Cerebellar cortex (tissue), 1 donor: ENCODE measurements at regions not wholly inside any gene's neighbourhood (a gene's known extent, or its start where the extent isn't known, plus 50 kb on each side); places are given as distances from the start of the nearest gene placed in this dataset.

Experiments used
- DNase-seq: peaks from one replicate; pipeline ENCODE4 v3.0.0-alpha.2; 2015; ENCODE audit warnings: low spot score

DNA sequence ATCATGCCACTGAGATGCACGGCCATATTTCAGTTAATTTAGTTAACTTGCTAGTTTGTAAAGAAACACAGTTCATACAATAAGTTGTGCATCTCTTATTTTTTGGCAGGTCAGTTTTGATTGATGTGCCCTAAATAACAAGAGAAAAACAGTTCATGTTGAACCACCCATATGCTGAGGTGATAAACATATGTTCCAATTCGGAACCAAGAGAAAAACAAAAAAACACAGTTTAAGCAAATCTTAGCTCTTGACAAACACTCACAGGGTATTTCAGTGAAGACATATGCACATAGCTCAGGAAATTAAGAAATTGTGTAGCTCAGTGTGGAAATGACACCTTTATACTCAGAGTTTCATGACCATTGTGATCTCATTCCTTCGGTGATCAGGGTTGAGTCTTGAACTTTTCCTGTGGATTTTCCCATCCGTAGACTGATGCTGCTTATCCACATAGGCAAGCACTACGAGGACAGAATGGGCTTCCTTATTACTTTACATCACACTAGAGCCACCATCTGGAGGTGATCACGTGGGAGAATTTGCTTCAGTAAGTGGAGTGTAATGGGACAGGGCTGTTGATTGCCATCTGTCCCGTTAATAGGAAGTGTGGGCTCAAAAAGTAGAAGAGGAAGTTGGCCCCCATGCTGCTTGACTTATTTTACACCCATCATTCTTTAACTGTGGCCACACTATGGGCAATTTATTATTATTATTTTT is 773.0 kb downstream of the MTRR start:
- peak; percentile 80 for DNase-seq

DNA sequence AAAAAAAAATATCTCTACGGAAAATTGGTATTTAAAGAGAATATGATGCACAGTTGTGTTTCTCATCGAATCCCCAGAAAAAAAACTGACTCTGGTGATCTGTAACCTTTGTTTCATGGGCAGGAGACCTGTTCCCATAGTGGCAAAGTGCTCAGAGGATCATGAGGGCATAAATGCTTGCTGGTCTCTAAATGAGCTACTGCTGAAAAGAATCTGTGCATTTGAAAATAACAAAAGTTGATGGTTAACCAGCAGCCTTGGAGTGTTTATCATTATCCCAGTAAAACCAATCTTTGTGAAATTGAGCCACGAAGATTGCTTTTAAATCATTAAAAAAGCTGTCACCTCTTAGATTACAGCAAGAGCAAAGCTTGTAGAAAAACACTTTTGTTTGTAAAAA is 775.4 kb downstream of the MTRR start:
- no peak for DNase-seq

DNA sequence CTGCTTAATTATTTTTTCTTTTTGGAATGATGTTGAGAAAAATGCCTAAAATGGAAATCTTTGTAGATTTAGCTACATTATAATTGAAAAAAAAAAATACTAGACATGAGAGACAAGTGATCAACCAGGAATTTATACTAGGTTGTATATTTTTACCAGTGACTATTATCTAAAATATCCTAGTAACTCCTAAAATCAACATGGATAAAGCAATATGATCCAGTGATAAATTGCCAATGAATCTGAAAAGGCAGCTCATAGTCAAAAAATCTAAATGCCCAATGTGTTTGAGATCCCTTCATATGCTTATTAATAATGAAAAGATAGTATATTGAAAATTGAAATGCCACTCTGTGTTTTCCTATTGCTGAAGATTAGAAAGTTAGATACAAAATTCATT is 778.2 kb downstream of the MTRR start:
- no peak for DNase-seq

DNA sequence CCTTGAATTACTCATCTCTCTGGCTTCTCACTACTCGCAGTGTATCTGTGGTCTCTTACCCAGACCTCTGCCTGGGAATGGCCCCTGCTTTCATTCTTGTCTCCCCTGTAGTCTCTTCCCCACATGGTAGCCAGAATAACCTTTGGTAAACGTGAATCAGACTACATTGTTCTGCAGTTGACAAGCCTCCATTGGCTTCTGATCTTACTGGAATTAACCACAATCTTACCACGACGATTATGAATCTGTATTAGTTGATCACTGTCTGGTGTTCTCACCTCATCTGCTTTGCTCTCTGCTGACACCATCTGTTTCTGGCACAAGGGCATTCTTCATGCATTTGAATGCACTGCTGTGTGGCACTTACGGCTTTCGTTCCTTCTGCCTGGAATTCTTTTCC is 781.2 kb downstream of the MTRR start:
- DNase-seq = peak; percentile 54

DNA sequence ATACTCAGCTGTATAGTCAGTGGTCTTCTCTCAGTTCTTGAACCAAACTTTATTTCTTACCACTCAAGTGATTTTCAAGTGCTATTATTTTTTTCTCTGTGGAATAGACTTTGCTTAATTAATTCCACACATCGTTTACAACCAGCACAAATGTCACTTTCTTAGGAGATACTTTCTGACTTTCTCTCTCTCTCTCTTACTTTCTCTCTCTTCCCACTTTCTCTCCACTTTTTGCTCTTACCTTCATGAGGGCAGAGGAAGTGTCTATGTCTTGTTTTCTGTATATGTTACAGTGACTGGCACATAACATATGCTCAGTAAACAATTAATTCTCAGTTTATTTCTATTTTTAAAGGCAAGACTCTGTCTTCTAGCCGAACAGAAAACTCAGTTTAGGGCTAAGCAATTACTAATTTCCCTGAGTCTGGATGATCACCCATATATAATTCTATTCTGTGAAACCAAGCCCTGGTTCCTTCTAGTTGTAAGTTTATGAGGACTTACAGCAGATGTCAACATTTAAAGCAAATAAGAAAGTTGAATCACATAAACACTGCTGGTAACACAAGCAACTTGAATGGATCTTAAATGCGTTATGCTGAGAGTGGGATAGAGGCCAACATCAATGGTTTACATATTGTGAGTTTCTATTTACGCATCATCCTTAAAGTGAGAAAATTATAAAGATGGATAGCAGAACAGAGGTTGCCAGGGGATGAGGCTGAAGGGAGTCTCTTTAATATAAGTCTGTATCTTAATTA is 791.4 kb downstream of the MTRR start:
- no peak for DNase-seq

DNA sequence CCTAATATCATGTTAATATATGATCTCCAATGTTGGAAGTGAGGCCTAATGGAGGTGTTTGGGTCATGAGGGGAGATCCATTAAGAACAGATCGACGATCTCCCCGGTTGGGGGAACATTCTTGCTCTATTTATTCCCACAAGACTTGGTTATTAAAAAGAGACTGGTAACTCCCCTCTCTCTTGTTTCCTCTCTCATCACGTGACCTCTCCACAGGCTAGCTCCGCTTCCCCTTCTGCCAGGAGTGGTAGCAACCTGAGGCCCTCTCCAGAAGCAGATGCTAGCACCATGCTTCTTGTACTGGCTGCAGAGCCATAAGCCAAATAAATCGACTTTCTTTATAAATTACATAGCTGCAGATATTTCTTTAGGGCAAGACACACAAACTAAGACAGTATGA is 794.4 kb downstream of the MTRR start:
- DNase-seq = no peak

DNA sequence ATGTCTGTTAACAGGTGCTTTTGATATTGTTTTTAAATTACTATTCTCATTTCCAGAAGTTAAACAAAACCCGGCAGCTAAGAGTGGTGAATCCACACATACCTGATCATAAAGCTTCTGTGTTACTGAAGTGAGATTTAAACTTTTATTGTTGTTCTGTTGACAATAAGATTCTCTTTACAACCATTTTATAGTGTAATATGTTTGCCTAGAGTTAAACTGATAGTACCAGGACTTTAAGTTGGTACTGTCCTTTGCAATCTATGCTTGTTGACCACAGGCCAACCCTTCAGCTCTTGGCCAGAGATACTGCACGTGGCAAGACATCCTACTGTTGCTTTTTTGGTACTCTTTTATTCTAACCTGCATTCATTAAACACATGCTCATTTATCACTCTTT is 806.2 kb downstream of the MTRR start:
- no peak for DNase-seq

DNA sequence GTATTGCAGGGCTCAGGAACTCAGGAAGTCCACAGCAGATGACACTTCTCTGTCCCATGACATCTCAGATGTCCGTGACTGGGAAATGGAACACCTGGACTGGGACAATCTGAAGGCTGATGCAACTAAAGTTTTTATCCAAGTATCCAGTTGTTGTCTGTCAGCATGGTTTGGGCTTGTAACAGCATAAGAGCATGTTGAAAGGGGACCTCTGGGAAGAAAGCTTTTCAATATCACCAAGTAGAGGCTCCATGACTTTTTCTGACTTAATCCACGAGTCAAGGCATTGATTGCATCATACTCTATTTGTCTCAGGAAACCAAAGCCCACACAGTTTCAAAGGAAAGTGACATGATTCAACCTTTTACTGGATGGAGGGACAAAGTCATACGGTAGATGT is 807.7 kb downstream of the MTRR start:
- no peak for DNase-seq

DNA sequence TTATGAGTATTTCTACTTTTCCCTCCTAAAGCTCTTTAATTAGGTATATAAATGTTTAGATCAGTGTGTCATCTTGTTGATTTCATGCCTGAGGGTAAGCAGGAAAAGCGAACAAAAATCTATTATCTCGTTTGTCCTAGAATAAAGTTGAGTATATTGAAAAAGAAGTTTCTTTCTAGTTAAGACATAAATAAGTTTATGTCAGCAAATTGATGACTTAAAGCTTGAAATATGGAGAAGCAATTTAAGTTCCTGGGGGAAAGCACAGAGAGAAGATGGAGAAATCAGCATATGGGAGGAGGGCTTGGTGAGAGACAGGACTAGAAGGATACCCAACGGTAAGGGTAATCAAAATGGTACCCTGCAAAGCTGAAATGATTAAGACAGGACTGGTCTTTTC is 813.4 kb downstream of the MTRR start:
- no peak for DNase-seq

DNA sequence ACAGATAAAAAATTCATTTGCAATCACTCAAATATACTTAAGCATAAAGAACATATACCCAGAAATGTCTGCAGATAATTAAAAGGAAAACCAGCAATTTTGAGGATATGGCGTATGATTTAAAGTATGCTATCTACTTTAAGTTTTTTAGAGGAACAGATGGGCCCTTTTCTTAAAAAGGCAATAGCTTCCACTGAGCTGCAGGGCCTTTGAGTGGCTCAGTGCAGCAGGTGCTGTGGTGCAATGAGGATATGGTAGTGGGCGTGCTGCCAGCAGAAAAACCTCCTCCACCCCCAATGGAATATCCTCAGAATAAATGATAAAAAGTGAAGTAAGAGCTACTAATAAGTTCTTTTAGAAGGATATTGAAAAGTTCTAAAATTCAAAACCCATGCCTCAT is 814.5 kb downstream of the MTRR start:
- no peak for DNase-seq

DNA sequence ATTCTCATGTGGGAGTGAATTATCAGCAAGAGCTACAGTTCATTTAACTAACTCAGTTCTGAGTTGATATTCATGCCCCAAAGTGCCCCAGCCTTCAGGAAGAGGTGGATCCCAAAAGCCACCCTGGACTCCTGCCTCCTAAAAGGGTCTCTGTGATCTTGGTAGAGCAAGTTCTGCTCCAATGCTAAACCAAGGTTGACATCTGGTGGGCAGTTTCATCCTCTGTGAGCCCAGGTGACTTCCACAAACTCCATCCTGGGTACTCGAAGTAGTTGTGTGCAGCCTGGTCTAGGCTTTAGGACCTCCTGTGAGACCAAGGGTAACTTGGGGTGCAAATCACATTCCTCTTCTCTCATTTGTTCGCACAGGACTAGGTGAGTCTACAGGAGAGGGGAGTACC is 816.8 kb downstream of the MTRR start:
- peak; percentile 10 for DNase-seq

DNA sequence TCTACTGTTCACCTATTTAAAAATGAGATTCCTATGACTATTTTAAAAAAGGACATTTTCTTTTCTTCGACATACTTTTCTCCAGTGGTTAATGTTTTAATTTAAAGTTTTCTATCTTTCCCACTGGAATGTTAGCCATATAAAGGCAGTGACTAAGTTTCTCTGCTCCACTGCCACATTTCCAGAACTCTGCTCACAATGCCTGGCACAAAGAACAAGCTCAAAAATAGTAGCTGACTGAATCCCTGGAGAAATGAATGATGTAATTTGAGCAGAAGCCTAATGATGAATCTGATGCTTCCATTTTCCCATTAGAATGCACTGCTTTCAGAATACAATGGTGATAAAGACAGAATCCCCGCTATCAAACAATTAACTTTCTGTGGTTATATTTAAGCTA is 817.8 kb downstream of the MTRR start:
- peak; percentile 27 for DNase-seq

DNA sequence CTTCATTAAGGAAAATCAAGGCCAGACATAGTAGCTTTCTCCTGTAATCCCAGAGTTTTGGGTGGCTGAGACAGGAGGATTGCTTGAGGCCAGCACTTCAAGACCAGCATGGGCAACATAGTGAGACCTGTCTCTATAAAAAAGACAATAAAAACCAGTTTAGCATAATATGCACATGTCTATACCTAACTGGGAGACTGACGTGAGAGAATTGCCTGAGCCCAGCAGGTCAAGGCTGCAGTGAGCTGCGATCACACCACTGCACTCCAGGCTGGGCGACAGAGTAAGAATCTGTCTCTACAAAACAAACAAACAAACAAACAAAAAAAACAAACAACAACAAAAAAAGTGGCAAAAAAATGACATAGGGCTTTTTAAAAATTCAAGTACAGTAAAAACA is 820.8 kb downstream of the MTRR start:
- no peak for DNase-seq

DNA sequence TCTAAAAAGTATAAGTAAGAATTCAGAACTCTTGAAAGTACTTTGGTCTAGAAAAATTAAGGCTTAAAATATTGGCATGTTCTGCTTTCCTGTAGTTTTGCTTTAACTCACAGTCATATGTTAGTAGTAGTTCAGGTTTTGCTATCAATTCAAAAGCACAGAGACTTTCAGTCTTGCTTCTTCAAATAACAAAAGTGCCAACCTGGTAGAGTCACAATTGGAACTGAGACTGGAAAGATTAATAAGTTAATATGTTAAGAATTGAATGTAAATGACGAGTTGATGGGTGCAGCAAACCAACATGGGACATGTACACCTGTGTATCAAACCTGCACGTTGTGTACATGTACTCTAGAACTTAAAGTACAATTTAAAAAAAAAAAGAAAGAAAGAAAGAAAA is 822.3 kb downstream of the MTRR start:
- no peak for DNase-seq

DNA sequence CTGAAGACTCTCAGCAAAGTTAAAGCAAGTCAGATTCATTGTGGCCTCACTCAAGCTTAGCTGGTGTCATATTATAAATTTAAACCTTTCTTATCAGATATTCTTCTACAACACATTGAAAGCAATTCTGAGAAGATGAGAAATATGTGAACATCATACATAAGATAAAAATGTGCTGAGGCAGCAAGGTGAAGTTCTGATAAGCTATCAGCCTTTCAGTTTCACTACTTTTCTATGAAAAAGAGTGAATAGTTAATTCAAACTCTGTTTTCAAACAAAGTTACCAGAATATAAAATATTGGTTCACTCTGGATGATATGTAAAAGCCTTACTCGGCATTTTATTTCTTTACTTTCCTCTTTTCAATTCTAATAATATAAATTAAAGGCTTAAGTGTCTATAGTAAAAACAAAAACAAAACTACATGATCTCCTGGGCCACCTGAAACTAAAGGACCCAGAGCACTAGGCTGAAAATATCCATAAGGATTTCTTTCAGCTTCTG is 824.4 kb downstream of the MTRR start:
- no peak for DNase-seq

DNA sequence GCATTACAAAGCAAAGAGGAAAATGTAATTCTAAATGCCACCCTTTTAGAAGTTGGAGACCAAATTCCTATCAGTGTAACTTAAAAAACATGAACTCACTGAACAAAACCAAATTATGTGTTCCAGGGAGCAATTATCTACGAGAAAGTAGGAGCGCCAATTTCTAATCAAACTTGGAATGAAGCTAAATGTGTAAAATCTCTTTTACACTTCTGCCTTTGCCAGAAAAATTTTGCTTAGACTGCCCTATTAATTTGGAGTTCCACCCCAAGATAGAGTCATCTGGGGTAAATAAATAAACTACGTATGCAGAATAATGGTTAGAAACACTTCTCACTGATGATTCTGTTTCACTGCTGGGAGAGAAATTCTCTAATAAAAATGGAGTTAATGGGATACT is 825.6 kb downstream of the MTRR start:
- no peak for DNase-seq

DNA sequence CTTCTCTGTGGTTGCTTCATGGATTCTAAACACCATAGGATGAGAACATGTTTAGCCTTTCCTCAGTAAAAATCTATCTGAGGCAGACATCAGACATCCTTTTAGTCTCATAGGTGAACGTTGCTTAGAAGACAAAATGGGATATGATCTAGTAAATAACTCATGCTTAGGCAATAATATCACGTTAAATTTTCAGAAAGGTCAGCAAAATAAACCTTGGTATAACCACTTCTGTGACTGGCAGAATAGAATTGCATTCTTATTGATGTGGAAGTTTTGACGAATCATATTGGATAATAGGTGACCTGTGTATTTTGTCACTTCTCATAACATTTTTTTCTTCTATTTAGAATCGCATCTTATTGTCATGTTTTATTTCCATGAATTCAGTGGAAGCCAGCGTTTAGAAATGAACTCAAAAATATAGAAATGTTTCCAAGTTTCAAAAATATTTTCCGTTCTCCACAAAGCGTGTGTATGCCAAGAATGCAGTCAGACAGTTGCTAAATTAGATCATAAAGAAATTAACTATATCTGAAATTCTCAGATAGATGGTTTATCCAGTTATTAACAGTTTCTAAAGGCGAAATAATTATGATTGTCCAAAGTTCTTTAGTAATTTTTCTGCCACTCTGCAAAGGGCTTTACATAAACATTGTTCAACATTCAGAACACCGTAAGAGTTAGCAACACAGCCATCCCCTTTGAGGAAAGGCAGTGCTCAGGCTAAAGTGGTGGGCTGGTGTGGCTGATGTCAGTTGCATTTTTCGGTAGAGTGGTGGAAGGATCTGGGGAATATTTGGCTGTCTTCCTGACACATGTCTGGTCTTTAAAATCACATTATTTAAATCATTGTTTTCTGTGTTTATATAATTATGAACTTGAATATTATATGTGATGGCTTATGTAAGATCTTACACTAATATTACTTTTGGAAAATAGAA is 827.2 kb downstream of the MTRR start:
- no peak for DNase-seq

DNA sequence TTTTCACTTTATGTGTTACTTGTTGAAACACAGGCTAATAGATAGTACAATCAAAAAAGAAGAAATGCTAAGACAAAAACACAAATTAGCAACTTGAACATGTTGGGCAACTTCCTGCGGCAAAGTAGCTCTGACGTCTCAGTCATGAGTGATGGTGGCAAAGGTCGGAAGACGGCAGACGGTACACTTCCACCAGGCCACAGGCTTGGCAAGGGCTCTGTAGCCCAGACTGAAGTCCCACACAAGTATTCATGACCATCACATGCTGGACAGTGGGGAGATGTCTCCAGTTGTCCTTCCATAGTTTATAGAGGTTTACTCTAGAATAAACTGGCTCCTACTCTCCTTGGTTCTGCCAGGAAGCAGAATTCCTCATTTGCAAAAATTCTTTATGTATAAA is 831.3 kb downstream of the MTRR start:
- DNase-seq = no peak

DNA sequence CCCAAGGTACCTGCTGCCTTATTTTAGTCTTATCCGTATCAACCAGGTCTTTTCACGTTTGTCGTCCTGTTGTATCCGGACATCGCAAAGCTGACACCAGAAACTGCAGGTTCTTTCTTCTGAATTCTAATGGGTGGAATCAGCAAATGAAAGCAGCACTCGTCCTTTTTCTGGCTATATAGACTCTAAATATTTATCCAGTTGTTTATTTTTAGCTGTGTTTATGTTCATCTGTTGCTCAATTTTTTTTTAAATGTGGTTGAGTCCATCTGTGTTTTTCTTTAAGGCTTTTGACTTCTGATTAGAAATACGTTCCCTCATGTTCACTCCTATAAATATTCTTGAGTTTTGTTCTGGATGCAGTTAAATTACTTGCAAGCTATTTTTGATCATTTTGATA is 831.7 kb downstream of the MTRR start:
- no peak for DNase-seq

DNA sequence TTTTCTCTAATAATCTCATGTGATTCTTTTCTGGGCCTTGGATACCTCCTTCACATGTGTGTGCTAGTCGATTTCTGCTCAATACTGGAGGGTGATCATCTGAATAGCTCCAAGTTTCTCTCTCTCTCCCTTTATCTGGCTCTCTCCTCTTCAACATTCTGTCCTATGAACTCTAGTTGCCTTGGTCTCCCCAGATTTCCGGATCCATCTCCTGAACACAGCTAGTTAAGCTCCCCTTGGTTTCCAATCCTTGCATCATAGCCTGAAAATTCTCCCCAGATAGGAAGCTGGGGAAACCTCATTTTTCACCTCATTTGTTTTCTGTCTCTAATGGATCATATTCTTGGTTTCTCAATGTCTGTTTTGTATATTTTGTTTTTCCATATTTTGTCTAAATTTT is 832.3 kb downstream of the MTRR start:
- no peak for DNase-seq

DNA sequence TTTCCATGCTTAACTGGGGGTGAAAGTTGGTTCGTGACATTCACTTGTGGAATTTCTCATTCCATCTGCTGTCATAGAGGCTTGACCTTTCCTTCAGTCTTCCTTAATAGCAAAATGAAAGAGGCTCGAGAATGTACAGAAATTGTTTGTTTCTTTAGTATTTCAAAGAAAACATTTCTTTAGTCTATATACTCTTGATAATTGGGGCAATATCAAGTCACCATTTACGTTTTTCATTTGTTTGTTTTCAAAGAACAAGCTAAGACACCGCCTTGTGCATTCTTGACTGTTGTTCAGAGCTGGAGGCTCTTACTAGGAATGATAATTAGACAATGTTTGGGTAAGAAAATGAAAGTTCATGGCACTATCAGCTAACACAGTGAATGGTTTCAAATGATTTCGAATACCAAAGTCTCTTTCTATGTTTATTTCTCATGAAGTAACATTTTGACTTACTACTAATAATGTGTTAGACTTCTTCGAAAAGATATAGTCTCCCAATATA is 835.4 kb downstream of the SEMA5A start:
- DNase-seq = no peak

DNA sequence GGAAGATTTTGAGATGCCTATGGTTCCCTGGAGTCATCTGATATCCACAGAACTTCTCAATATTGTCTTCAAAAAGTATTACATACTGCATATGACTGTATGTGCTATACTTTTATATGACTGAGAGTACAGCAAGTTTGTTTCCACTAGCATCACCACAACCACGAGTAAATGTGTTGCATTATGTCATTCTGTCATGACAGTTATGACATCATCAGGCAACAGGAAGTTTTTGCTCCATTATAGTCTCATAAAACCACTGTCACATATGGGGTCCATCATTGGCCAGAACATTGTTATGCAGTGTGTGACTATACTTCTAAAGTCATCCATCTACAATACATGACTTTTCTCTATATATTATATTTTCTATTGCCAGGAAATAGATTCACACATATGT is 831.7 kb downstream of the SEMA5A start:
- DNase-seq = no peak
